VCaP (cell line): ENCODE measurements at regions not wholly inside any gene's neighbourhood (a gene's known extent, or its start where the extent isn't known, plus 50 kb on each side); places are given as distances from the start of the nearest gene placed in this dataset.

ENCODE experiments used
- H3K27ac ChIP-seq: fragments of 450-650 bp; 2 replicates; pipeline ENCODE4 v1.5.1; 2017
- CTCF ChIP-seq: fragments of 450-650 bp; conservative IDR thresholded peaks from 2 replicates; pipeline ENCODE4 v1.5.1; 2017; ENCODE audit warnings: mild to moderate bottlenecking, moderate library complexity

- no peak for TF ChIP-seq CTCF
- no peak overlapping the region for H3K27ac ChIP-seq
These were observed 85.4 kb downstream of the TOMM20 start for GRCh38 chr1:235043234-235043633.

GRCh38 chr1:235038701-235039100, 89.9 kb downstream of the TOMM20 start:
- TF ChIP-seq CTCF: no peak
- H3K27ac ChIP-seq: no peak overlapping the region

- no peak overlapping the region for H3K27ac ChIP-seq
- no peak for TF ChIP-seq CTCF
These were observed 92.7 kb downstream of the TOMM20 start for GRCh38 chr1:235035928-235036327.

GRCh38 chr1:235030919-235031596, 97.6 kb downstream of the TOMM20 start:
- TF ChIP-seq CTCF: no peak

GRCh38 chr1:235027862-235028250, 100.8 kb downstream of the TOMM20 start:
- TF ChIP-seq CTCF: no peak
- no peak overlapping the region for H3K27ac ChIP-seq

More at GRCh38 chr1:235030919-235031596, 97.6 kb downstream of the TOMM20 start:
- H3K27ac ChIP-seq: no peak overlapping the region

- no peak for TF ChIP-seq CTCF
- no peak overlapping the region for H3K27ac ChIP-seq
These were observed 101.4 kb downstream of the TOMM20 start for GRCh38 chr1:235027076-235027861.

- no peak overlapping the region for H3K27ac ChIP-seq
- no peak for TF ChIP-seq CTCF
These were observed 103.1 kb downstream of the TOMM20 start for GRCh38 chr1:235025422-235025984.
